HG02678 (cell line): ENCODE measurements at regions not wholly inside any gene's neighbourhood (a gene's known extent, or its start where the extent isn't known, plus 50 kb on each side); places are given as distances from the start of the nearest gene placed in this dataset.
"Not testable (repeated sequence)": the region's sequence is repeated elsewhere in the genome, so short reads cannot be mapped to it uniquely, and the experiment has no call there.

Source experiments
- ATAC-seq: cut with Tn5 transposase; IDR thresholded peaks from one replicate; pipeline ENCODE4 v1.9.1; 2021; ENCODE audit warnings: mild to moderate bottlenecking, moderate library complexity; ENCODE audit not compliant: unreplicated experiment

- ATAC-seq, result no peak
Observed at GRCh38 chr7:35968140-35968940, 167.5 kb downstream of the SEPTIN7 start.

GRCh38 chr7:35969066-35969465 lies 168.2 kb downstream of the SEPTIN7 start:
- no peak for ATAC-seq

GRCh38 chr7:35970458-35970857 lies 169.6 kb downstream of the SEPTIN7 start:
- ATAC-seq, result no peak

- peak; percentile 53 for ATAC-seq
Observed at GRCh38 chr7:35971133-35971891, 170.5 kb downstream of the SEPTIN7 start.

GRCh38 chr7:35975851-35976454 lies 175.1 kb downstream of the SEPTIN7 start:
- peak; percentile 72 for ATAC-seq

- ATAC-seq, result not testable (repeated sequence)
Observed at GRCh38 chr7:35978816-35979640, 174.0 kb upstream of the EEPD1 start.

GRCh38 chr7:35982600-35982999 lies 170.5 kb upstream of the EEPD1 start:
- no peak for ATAC-seq

- ATAC-seq, result no peak
Observed at GRCh38 chr7:35983626-35984025, 169.4 kb upstream of the EEPD1 start.

GRCh38 chr7:35985126-35985754 lies 167.8 kb upstream of the EEPD1 start:
- ATAC-seq, result peak; percentile 97

GRCh38 chr7:35987016-35987415 lies 166.0 kb upstream of the EEPD1 start:
- ATAC-seq, result no peak

- ATAC-seq, result no peak
Observed at GRCh38 chr7:35988105-35988504, 164.9 kb upstream of the EEPD1 start.

GRCh38 chr7:35988818-35989217 lies 164.2 kb upstream of the EEPD1 start:
- no peak for ATAC-seq

GRCh38 chr7:35991511-35992232 lies 161.4 kb upstream of the EEPD1 start:
- ATAC-seq, result no peak

GRCh38 chr7:35992436-35992835 lies 160.6 kb upstream of the EEPD1 start:
- no peak for ATAC-seq

- no peak for ATAC-seq
Observed at GRCh38 chr7:35993113-35993512, 159.9 kb upstream of the EEPD1 start.

GRCh38 chr7:35993676-35994606 lies 159.1 kb upstream of the EEPD1 start:
- no peak for ATAC-seq

- no peak for ATAC-seq
Observed at GRCh38 chr7:35995334-35995733, 157.7 kb upstream of the EEPD1 start.

GRCh38 chr7:35998481-35998880 lies 154.6 kb upstream of the EEPD1 start:
- ATAC-seq, result no peak

GRCh38 chr7:36001546-36001945 lies 151.5 kb upstream of the EEPD1 start:
- ATAC-seq, result no peak
